Osteoblast (primary cell): ENCODE measurements at regions not wholly inside any gene's neighbourhood (a gene's known extent, or its start where the extent isn't known, plus 50 kb on each side); places are given as distances from the start of the nearest gene placed in this dataset.

Source experiments
- DNase-seq: peaks from one replicate; pipeline ENCODE4 v3.0.0; 2011; ENCODE audit warnings: low spot score, mixed read lengths; ENCODE audit not compliant: insufficient read length; ENCODE audit errors: missing footprints
- H2AFZ ChIP-seq: 2 replicates; pipeline ENCODE4 v1.6.0; 2011; ENCODE audit warnings: mild to moderate bottlenecking, low read length
- H3K27ac ChIP-seq: 2 replicates; pipeline ENCODE4 v1.5.1; 2011; ENCODE audit warnings: mild to moderate bottlenecking, low read depth, low read length, moderate library complexity
- H3K27me3 ChIP-seq: 2 replicates; pipeline ENCODE4 v1.6.0; 2012; ENCODE audit warnings: mild to moderate bottlenecking, control low read depth, inconsistent platforms, low read length, moderate library complexity; ENCODE audit not compliant: insufficient read depth
- H3K36me3 ChIP-seq: 2 replicates; pipeline ENCODE4 v1.5.1; 2011; ENCODE audit warnings: mild to moderate bottlenecking, low read length, control low read depth, moderate library complexity; ENCODE audit not compliant: insufficient read depth
- H3K4me1 ChIP-seq: 2 replicates; pipeline ENCODE4 v1.5.1; 2011; ENCODE audit warnings: mild to moderate bottlenecking, low read length, control low read depth, moderate library complexity; ENCODE audit not compliant: insufficient read depth
- H3K4me2 ChIP-seq: 2 replicates; pipeline ENCODE4 v1.6.0; 2011; ENCODE audit warnings: mild to moderate bottlenecking, low read length; ENCODE audit not compliant: insufficient read depth
- H3K4me3 ChIP-seq: fragments of 200-600 bp; sonication (generic); 3 replicates; pipeline ENCODE4 v1.5.1; 2012; ENCODE audit warnings: mild to moderate bottlenecking, low read length, inconsistent platforms; ENCODE audit not compliant: insufficient read depth
- H3K79me2 ChIP-seq: 2 replicates; pipeline ENCODE4 v1.6.0; 2012; ENCODE audit warnings: mild to moderate bottlenecking, low read length, control low read depth, inconsistent platforms; ENCODE audit not compliant: insufficient read depth
- H3K9me3 ChIP-seq: 2 replicates; pipeline ENCODE4 v1.5.1; 2011; ENCODE audit warnings: low read depth, low read length, control low read depth
- H4K20me1 ChIP-seq: 2 replicates; pipeline ENCODE4 v1.6.0; 2012; ENCODE audit warnings: mild to moderate bottlenecking, low read length, control low read depth; ENCODE audit not compliant: insufficient read depth
- CTCF ChIP-seq: IDR thresholded peaks from 2 replicates; pipeline ENCODE4 v1.5.1; 2011; ENCODE audit warnings: mild to moderate bottlenecking, low read depth, low read length, moderate library complexity; ENCODE audit errors: extremely low read depth

DNA sequence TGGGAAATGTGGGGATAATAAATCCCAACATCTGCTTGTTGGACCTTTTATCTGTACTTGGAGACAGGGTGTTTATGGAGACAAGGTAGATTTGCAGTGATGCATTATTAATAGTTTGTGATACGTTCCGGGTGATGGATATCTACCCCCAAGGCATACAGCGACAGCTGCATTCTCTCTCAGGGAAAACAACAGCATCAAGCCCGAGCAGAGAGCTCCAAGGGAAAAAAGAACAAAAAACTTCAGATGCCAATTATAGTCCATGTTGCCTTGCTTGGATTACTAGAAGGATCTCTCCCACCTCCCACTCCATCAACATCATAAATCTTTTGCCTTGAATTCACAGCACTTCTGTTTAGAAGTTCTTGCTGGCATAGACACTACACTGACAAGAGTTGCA lies 187.5 kb upstream of the CDH11 start:
- H3K4me3 ChIP-seq: no peak overlapping the region
- no peak for DNase-seq
- no peaks in the 10 kb centered on the region for H4K20me1 ChIP-seq
- H3K27ac ChIP-seq: no peak overlapping the region
- TF ChIP-seq CTCF: no peak
- H3K27me3 ChIP-seq: no peaks in the 10 kb centered on the region
- H3K4me1 ChIP-seq: peaks cover 43% of the 10 kb centered on the region
- no peak overlapping the region for H2AFZ ChIP-seq
- H3K9me3 ChIP-seq: no peaks in the 10 kb centered on the region
- no peaks in the 10 kb centered on the region for H3K79me2 ChIP-seq
- no peaks in the 10 kb centered on the region for H3K36me3 ChIP-seq
- no peak overlapping the region for H3K4me2 ChIP-seq

- H3K27ac ChIP-seq: no peak overlapping the region
- H3K36me3 ChIP-seq: no peaks in the 10 kb centered on the region
- no peaks in the 10 kb centered on the region for H4K20me1 ChIP-seq
- H3K4me1 ChIP-seq: peaks cover 35% of the 10 kb centered on the region
- H2AFZ ChIP-seq: no peak overlapping the region
- no peak overlapping the region for H3K4me3 ChIP-seq
- no peaks in the 10 kb centered on the region for H3K27me3 ChIP-seq
- no peak for TF ChIP-seq CTCF
- no peaks in the 10 kb centered on the region for H3K79me2 ChIP-seq
- H3K9me3 ChIP-seq: no peaks in the 10 kb centered on the region
- DNase-seq: no peak
- H3K4me2 ChIP-seq: no peak overlapping the region
Measured at GRCh38 chr16:65308506-65308905, 186.6 kb upstream of the CDH11 start.

- Histone ChIP-seq H2AFZ (no peak overlapping the region), H3K79me2 (no peaks in the 10 kb centered on the region), H3K4me2 (no peak overlapping the region), H3K4me3 (no peak overlapping the region), H3K27ac (no peak overlapping the region), H3K9me3 (no peaks in the 10 kb centered on the region), H3K4me1 (peaks cover 25% of the 10 kb centered on the region), H3K36me3 (no peaks in the 10 kb centered on the region), H4K20me1 (no peaks in the 10 kb centered on the region), H3K27me3 (no peaks in the 10 kb centered on the region)
- TF ChIP-seq CTCF: no peak
- DNase-seq: no peak
Measured at GRCh38 chr16:65307286-65307685, 185.4 kb upstream of the CDH11 start.

DNA sequence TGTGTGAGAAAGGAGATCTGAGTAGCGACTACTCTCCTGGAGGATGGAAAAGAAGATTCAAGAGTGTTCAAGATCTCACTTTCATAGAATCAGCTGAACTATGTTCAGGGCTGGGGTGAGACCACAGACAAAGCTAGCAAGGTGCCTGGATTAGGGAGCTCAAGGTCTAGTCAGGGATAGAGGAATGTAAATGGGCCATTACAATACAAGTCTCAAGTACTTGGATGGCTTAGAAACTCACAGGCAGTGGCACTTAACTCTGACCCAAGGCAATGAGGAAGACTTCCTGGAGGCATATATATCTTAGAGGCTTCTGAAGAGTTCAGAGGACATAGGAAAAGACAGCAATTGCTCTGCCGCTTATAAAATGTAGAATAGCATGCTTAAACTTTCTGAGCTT lies 184.9 kb upstream of the CDH11 start:
- DNase-seq: no peak
- Histone ChIP-seq H3K36me3 (no peaks in the 10 kb centered on the region), H3K4me3 (no peak overlapping the region), H2AFZ (no peak overlapping the region), H3K27me3 (no peaks in the 10 kb centered on the region), H4K20me1 (no peaks in the 10 kb centered on the region), H3K4me1 (peaks cover 19% of the 10 kb centered on the region), H3K9me3 (no peaks in the 10 kb centered on the region), H3K27ac (no peak overlapping the region), H3K79me2 (no peaks in the 10 kb centered on the region), H3K4me2 (no peak overlapping the region)
- no peak for TF ChIP-seq CTCF
